ENCODE measurements at regions not wholly inside any gene's neighbourhood (a gene's known extent, or its start where the extent isn't known, plus 50 kb on each side); places are given as distances from the start of the nearest gene placed in this dataset.

DNA sequence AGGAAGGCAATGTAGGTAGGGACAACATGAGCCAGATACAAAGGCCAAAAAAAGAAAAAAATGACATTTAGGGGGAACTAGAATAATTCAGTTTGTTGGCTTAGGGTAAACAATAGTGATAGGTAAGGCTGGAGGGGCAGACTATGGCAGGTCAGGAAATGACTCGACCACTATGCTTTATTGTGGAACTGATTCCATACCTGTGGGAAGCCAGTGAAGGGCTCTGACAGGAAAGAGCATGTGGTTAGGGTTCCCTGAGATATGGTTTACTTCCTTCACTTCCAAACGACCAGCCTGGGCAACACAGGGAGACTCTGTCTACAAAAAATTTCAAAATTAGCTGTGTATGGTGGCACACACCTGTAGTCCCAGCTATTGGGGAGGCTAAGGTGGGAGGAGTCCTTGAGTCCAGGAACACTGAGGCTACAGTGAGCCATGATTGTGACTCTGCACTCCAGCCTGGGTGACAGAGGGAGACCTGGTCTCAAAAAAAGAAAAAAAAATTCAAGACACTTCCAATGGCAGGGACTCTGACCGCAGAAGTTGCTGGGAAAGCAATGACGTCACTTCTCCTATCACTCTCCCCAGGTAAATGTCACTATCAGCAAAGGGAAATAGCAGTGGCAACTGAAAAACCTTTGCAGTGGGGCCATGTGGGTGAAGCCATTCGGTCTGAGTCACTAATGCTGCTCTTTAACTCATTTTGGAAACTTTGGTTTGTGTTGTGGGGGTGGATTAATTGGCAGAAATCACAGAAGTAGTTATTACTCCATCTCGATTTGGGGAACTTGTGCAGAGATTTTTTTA, 192.8 kb upstream of the TSC22D1 start:
- Histone ChIP-seq H3K9ac (no peak overlapping the region), H3K36me3 (no peaks in the 10 kb centered on the region), H3K4me2 (peak overlapping the region; percentile 20), H4K20me1 (no peaks in the 10 kb centered on the region), H3K4me3 (no peak overlapping the region), H3K27me3 (no peaks in the 10 kb centered on the region), H3K9me3 (no peaks in the 10 kb centered on the region), H3K27ac (no peak overlapping the region), H3K4me1 (peaks cover 13% of the 10 kb centered on the region)
- no peak for TF ChIP-seq Cebpa-rat (IDR thresholded peaks at IDR 0.05)

DNA sequence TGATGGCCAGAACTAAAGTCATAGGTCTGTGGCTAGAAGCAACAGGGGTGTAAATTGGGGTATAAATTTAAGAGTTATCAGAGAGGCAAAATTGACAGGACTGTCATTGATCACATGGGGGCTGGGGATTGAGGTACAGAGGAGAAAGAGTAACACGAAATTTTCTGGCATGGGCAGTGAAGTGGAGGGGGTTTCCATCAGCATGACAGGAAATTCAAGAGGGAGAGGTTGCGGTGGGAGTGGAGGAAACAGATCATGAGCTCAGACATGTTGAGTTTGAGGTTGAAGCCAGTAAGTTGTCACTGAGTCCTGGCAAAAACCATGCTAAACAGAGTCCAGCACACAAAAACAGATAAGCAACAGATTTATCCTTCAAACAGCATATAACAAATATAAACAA, 192.1 kb upstream of the TSC22D1 start:
- Histone ChIP-seq H3K27ac (no peak overlapping the region), H3K9ac (no peak overlapping the region)

DNA sequence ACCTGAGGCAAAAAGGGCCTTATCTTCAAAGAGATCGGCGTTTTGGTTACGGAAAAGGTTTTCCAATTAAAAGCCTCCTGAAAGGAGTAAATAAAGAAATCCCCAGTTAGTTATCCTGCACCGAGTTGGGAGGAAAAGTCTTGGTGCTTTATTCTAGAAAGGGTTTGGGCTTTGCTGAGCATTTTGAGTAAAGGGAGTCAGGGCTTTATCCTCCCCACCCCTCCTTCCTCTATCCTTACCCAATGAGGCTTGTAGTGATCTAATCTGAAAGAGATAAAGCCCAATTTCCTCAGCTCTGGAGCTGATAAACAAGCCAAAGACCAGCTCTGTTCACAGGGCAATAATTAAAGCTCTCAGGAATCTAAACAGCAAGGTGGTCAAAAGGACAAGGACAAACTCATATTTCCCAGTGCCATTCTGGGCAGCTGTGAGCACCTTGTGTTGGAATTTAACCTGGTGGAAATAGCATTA, 188.9 kb upstream of the TSC22D1 start:
- no peak for TF ChIP-seq Cebpa-rat (IDR thresholded peaks at IDR 0.05)
- no peaks in the 10 kb centered on the region for H3K9me3 ChIP-seq
- no peaks in the 10 kb centered on the region for H3K36me3 ChIP-seq
- H3K27me3 ChIP-seq, result no peaks in the 10 kb centered on the region
- peaks cover 13% of the 10 kb centered on the region for H3K4me1 ChIP-seq
- H3K9ac ChIP-seq, result no peak overlapping the region
- no peak overlapping the region for H3K4me2 ChIP-seq
- H4K20me1 ChIP-seq, result no peaks in the 10 kb centered on the region
- no peak overlapping the region for H3K27ac ChIP-seq
- no peak overlapping the region for H3K4me3 ChIP-seq

More for the DNA sequence above, 192.1 kb upstream of the TSC22D1 start:
- no peaks in the 10 kb centered on the region for H3K27me3 ChIP-seq
- H3K4me1 ChIP-seq, result peaks cover 13% of the 10 kb centered on the region
- no peak for TF ChIP-seq Cebpa-rat (IDR thresholded peaks at IDR 0.05)
- H3K36me3 ChIP-seq, result no peaks in the 10 kb centered on the region
- no peaks in the 10 kb centered on the region for H3K9me3 ChIP-seq
- H4K20me1 ChIP-seq, result no peaks in the 10 kb centered on the region
- no peak overlapping the region for H3K4me3 ChIP-seq
- H3K4me2 ChIP-seq, result peak overlapping the region; percentile 20; the same call in 1 of the 2 replicates

DNA sequence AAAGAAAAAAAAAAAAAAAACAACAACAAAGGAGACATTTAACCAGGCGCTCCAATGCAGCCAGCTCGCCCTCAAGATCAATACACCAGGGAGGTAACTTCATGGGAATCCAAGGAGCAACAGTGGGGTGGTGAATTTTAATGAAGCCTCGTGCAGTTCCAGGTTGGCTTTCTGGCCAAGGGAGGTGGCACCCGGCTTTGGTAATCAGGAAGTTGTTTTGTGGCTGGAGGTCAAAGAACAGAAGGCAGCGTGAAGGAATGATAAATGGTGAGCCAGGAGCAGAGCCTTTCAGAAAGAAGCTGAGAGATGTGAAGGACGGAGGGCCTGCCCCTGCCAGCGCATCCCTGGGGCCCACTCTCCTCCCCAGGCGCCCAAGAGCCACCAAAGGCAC, 188.2 kb upstream of the TSC22D1 start:
- H3K4me2 ChIP-seq, result no peak overlapping the region
- H3K9me3 ChIP-seq, result no peaks in the 10 kb centered on the region
- no peak overlapping the region for H3K4me3 ChIP-seq
- H3K27me3 ChIP-seq, result no peaks in the 10 kb centered on the region
- H3K27ac ChIP-seq, result no peak overlapping the region
- peaks cover 13% of the 10 kb centered on the region for H3K4me1 ChIP-seq
- H3K36me3 ChIP-seq, result no peaks in the 10 kb centered on the region
- no peaks in the 10 kb centered on the region for H4K20me1 ChIP-seq
- no peak for TF ChIP-seq Cebpa-rat (IDR thresholded peaks at IDR 0.05)
- no peak overlapping the region for H3K9ac ChIP-seq

DNA sequence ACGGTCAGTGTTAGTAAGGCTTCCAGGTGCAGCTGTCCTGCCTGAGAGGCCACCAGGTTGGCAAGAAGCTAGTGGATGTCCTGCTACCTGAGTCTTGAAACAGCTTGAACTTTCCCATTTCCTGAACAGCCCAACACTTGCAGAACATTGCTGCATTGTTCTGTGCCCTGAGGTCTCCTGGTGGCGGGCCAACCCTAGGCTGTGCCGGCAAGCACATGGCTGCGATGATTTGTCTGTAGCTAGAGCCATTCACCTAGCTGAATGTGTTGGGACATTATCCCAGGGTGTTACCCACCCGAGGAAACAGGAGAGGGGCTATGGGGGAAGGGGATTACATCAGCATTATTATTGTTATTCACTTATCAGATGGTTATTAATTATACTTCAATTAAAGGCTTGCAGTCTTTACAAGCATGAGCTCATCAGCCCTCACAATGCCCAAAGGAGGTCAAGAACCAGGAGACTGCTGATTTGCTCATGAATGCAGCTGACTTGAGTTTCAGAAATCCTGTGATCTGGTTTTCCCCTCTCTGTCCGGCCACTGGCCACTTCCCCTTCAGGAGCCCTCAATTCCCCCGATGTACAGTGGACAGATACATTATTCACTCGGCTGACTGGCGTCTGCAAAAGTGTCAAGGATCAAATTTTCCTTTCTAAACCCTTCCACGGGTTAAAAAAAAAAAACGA, 187.6 kb upstream of the TSC22D1 start:
- no peaks in the 10 kb centered on the region for H3K36me3 ChIP-seq
- no peak overlapping the region for H3K4me3 ChIP-seq
- no peak overlapping the region for H3K9ac ChIP-seq
- H4K20me1 ChIP-seq, result no peaks in the 10 kb centered on the region
- no peaks in the 10 kb centered on the region for H3K27me3 ChIP-seq
- H3K4me2 ChIP-seq, result no peak overlapping the region
- TF ChIP-seq Cebpa-rat (IDR thresholded peaks at IDR 0.05), result no peak
- no peak overlapping the region for H3K27ac ChIP-seq
- H3K9me3 ChIP-seq, result no peaks in the 10 kb centered on the region
- peaks cover 10% of the 10 kb centered on the region for H3K4me1 ChIP-seq

DNA sequence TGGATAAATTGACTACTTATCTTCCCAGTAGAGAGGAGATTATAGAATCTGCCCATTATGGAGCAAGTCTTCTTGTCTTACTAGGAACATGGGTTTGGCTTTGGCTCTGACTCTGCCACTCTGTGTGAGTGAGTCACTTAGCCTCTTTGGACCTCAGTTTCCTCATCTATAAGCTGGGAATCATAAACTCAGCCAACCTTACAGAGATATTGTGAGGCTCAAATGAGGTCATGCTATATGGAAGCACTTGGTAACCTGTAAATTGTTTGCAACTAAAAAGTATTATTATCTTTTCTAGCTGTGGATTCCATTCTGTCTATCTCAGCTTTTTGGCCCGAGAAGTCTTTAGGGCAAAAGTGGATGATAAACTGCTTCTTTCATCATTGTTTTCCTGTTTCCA, 186.8 kb upstream of the TSC22D1 start:
- H3K9me3 ChIP-seq, result no peaks in the 10 kb centered on the region
- no peak overlapping the region for H3K4me2 ChIP-seq
- no peak overlapping the region for H3K9ac ChIP-seq
- no peaks in the 10 kb centered on the region for H3K36me3 ChIP-seq
- H3K27ac ChIP-seq, result no peak overlapping the region
- no peak for TF ChIP-seq Cebpa-rat (IDR thresholded peaks at IDR 0.05)
- no peaks in the 10 kb centered on the region for H4K20me1 ChIP-seq
- H3K4me1 ChIP-seq, result peaks cover 2% of the 10 kb centered on the region
- H3K27me3 ChIP-seq, result no peaks in the 10 kb centered on the region
- no peak overlapping the region for H3K4me3 ChIP-seq

DNA sequence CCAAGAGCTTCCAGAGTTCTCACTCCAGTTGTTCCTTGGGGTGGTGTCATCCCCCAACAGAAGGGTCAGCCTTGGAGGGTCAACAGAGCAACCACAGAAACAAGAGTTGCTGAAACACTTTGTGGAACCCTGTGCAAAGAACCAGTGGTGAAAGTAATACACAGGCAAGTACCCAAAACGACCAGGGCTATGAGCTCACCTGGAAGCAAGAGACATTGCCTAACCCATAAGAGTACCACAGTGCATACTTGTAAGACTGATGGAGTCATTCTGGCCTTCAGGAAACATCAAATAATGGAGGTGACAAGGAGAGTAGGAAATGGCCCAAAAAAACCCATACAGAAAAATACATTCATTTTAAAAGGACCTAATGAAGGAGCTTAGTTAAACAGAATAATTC, 184.3 kb upstream of the TSC22D1 start:
- no peaks in the 10 kb centered on the region for H3K27me3 ChIP-seq
- H3K27ac ChIP-seq, result no peak overlapping the region
- no peak overlapping the region for H3K4me2 ChIP-seq
- no peaks in the 10 kb centered on the region for H4K20me1 ChIP-seq
- H3K36me3 ChIP-seq, result no peaks in the 10 kb centered on the region
- H3K9me3 ChIP-seq, result no peaks in the 10 kb centered on the region
- H3K4me3 ChIP-seq, result no peak overlapping the region
- TF ChIP-seq Cebpa-rat (IDR thresholded peaks at IDR 0.05), result no peak
- H3K9ac ChIP-seq, result no peak overlapping the region
- no peaks in the 10 kb centered on the region for H3K4me1 ChIP-seq

DNA sequence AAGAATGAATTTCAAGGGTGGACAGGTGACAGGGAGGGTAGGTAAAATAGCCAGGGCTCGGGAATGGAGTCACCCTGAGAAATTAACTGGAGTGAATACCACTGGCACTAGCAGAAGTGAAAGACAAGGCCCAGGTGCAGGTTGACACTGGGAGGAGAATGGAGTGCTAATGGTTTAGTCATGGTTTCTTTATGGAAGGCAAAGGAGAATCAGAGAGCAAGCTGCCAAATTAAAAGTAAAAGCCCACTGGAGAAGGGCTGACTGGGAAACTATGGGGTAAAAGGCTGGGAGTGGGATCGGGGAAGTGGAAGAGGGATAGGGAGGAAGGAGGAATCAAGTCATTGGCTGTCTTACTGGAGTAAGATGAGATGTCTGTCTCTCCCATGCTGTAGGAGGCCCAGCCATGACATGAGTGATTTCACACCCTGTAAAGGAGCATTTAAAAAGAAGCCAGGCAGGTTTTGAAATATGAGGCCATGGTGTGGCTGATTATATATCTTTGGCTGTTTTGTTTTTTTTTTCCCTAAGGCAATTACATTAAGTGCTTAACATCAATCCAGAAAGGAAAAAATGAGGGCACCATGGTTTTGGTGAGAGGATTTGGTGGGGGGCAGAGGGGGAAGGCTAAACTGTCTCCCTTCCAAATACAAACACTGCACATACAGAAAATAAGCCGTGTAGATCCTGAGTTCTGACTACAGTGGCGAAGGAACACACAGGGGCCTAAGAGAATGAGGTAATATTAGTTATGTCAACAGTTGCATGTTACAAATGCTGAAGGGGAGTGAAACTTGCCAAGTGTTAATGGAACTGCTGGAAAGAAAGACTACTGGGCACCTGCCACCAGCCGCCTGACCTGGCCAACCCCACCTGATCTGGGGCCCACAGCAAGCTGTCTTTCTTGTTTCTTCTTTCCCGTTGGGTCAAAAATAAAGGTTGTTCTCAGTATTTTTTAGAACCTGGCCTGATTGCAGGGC, 183.5 kb upstream of the TSC22D1 start:
- Histone ChIP-seq H3K36me3 (no peaks in the 10 kb centered on the region), H3K27me3 (no peaks in the 10 kb centered on the region), H3K4me3 (no peak overlapping the region), H3K9ac (no peak overlapping the region), H3K9me3 (no peaks in the 10 kb centered on the region), H3K4me2 (no peak overlapping the region), H3K4me1 (no peaks in the 10 kb centered on the region), H4K20me1 (no peaks in the 10 kb centered on the region), H3K27ac (no peak overlapping the region)
- no peak for TF ChIP-seq Cebpa-rat (IDR thresholded peaks at IDR 0.05)

DNA sequence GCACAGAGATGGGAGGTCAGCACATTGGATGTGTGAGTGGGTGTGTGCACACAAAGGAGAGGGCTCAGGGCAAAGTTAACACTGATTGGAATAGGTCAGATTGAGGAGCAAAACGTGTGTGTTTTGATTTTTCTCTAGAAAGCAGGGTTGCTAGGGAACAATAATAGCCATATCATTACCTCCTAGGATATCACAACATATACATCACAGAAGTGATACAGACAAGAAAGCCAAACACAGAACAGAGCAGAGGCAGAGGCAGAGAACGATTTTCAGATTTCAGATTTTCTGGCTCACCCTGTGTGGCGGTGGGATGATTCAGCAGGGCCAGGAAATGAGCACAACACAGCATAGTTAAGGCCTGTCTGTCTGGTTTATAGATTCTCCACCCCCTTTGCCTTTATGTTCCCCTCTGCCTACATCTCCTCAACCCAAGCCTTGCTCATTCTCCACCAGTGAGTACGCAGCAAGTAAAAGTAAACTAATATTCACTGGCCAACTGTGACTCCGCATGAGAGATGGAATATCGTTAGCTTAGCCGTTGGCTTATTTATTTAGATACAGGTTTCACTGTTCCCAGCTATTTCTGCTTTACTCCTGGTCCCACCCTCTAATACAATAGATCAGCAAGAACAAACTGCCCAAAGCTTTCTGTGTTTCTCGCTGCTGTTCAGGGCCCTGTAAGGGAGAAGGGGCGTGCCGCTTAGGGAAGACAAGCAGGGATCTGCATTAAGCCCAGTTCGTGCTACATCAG, 182.7 kb upstream of the TSC22D1 start:
- Histone ChIP-seq H3K9ac (no peak overlapping the region), H3K27ac (no peak overlapping the region), H3K4me3 (no peak overlapping the region), H3K36me3 (no peaks in the 10 kb centered on the region), H4K20me1 (no peaks in the 10 kb centered on the region), H3K4me1 (no peaks in the 10 kb centered on the region), H3K27me3 (no peaks in the 10 kb centered on the region), H3K4me2 (no peak overlapping the region), H3K9me3 (no peaks in the 10 kb centered on the region)
- TF ChIP-seq Cebpa-rat (IDR thresholded peaks at IDR 0.05), result no peak

Data from BLaER1 (cell line).